ENCODE measurements at regions not wholly inside any gene's neighbourhood (a gene's known extent, or its start where the extent isn't known, plus 50 kb on each side); places are given as distances from the start of the nearest gene placed in this dataset.

DNA sequence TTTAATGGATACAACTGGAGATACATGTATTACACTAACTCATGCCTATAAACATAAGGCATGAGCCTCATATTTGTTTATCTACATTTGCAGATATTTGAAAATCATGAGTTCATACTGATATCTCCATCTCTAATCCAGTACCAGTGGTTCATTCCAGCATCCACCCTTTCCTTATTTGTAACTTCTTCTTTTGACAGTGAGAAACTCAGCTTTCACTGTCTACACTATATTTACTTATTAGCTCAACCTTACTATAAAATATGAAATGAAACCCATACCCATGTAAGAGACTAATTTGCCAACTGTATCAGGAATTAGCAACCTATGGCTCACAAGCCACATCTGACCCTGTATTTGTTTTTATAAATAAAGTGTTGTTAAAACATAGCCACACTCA lies 161.9 kb upstream of the GPRIN3 start:
- H3K27me3 ChIP-seq (replicated peaks in 1 of 7) = no peaks in the 10 kb centered on the region
- H3K36me3 ChIP-seq = no peaks in the 10 kb centered on the region
- DNase-seq = no peak
- no peak for TF ChIP-seq POLR2A (IDR thresholded peaks at IDR 0.05)
- no peak for TF ChIP-seq POLR2AphosphoS5 (IDR thresholded peaks at IDR 0.05)
- TF ChIP-seq, protein P1, sequence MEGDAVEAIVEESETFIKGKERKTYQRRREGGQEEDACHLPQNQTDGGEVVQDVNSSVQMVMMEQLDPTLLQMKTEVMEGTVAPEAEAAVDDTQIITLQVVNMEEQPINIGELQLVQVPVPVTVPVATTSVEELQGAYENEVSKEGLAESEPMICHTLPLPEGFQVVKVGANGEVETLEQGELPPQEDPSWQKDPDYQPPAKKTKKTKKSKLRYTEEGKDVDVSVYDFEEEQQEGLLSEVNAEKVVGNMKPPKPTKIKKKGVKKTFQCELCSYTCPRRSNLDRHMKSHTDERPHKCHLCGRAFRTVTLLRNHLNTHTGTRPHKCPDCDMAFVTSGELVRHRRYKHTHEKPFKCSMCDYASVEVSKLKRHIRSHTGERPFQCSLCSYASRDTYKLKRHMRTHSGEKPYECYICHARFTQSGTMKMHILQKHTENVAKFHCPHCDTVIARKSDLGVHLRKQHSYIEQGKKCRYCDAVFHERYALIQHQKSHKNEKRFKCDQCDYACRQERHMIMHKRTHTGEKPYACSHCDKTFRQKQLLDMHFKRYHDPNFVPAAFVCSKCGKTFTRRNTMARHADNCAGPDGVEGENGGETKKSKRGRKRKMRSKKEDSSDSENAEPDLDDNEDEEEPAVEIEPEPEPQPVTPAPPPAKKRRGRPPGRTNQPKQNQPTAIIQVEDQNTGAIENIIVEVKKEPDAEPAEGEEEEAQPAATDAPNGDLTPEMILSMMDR (IDR thresholded peaks at IDR 0.05 in 8 of 11, conservative IDR thresholded peaks at IDR 0.05 in 3 of 11) = no peak
- H3K4me1 ChIP-seq = peaks cover 0 to 23% (median 7%) of the 10 kb centered on the region in 6 donors
- no peaks in the 10 kb centered on the region for H3K9me3 ChIP-seq
- H3K4me3 ChIP-seq = peak overlapping the region in 1 of 8 donors; percentile 1
- H3K27ac ChIP-seq = peak overlapping the region in 6 of 8 donors; percentile 1 to 52 (median 40)
- intact Hi-C loops (cut with DNase I; ENCODE audit: low total_unique reads) = no loop called here

- TF ChIP-seq, protein P1 (IDR thresholded peaks at IDR 0.05 in 8 of 11, conservative IDR thresholded peaks at IDR 0.05 in 3 of 11) = no peak
- TF ChIP-seq POLR2A (IDR thresholded peaks at IDR 0.05) (no peak), POLR2AphosphoS5 (IDR thresholded peaks at IDR 0.05) (no peak)
- DNase-seq = no peak
- intact Hi-C loops (cut with DNase I; ENCODE audit: low total_unique reads) = no loop called here
- Histone ChIP-seq H3K27ac (no peak overlapping the region), H3K9me3 (no peaks in the 10 kb centered on the region), H3K36me3 (no peaks in the 10 kb centered on the region), H3K4me3 (no peak overlapping the region), H3K27me3 (replicated peaks in 1 of 7) (no peaks in the 10 kb centered on the region), H3K4me1 (peaks cover 0 to 23% (median 7%) of the 10 kb centered on the region in 6 donors)
- 60 to 76% (median 63%) methylated on average over 2 of the region's 2 CpGs for WGBS, 5 donors
These were observed 161.0 kb upstream of the GPRIN3 start for GRCh38 chr4:89468602-89469001.

DNA sequence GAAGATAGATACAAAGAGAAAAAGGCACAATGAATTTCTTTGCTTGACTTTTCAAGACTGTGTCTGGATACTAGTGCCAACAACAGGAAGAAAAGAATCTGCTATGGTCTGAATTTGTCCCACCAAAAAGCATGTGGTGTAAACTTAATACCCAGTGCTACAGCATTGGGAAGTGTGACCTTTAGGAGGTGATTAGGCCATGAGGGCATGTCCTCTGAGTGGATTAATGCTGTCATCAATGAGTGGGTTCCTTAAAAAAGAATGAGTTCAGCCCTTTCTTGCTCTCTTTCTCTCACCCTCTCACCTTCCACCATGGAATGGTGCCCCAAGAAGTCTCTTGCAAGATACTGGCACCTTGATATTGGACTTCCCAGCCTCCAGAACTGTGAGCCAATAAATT lies 155.7 kb upstream of the GPRIN3 start:
- Histone ChIP-seq H3K4me1 (no peaks in the 10 kb centered on the region), H3K27me3 (replicated peaks in 1 of 7) (no peaks in the 10 kb centered on the region), H3K27ac (no peak overlapping the region), H3K9me3 (no peaks in the 10 kb centered on the region), H3K36me3 (no peaks in the 10 kb centered on the region), H3K4me3 (no peak overlapping the region)
- no peak for TF ChIP-seq POLR2AphosphoS5 (IDR thresholded peaks at IDR 0.05)
- TF ChIP-seq, protein P1 (IDR thresholded peaks at IDR 0.05 in 8 of 11, conservative IDR thresholded peaks at IDR 0.05 in 3 of 11) = no peak
- TF ChIP-seq POLR2A (IDR thresholded peaks at IDR 0.05) = no peak
- intact Hi-C loops (cut with DNase I; ENCODE audit: low total_unique reads) = no loop called here
- no peak for DNase-seq

GRCh38 chr4:89447543-89447942 lies 139.9 kb upstream of the GPRIN3 start:
- WGBS, 5 donors = 92 to 97% (median 94%) methylated on average over 1 of the region's 1 CpG
- Histone ChIP-seq H3K4me1 (no peaks in the 10 kb centered on the region), H3K9me3 (peaks cover 14 to 33% (median 27%) of the 10 kb centered on the region in 8 donors), H3K4me3 (no peak overlapping the region), H3K27me3 (replicated peaks in 1 of 7) (no peaks in the 10 kb centered on the region), H3K36me3 (no peaks in the 10 kb centered on the region), H3K27ac (no peak overlapping the region)
- intact Hi-C loops (cut with DNase I; ENCODE audit: low total_unique reads) = no loop called here
- no peak for DNase-seq
- TF ChIP-seq POLR2A (IDR thresholded peaks at IDR 0.05) = no peak
- no peak for TF ChIP-seq POLR2AphosphoS5 (IDR thresholded peaks at IDR 0.05)
- TF ChIP-seq, protein P1 (IDR thresholded peaks at IDR 0.05 in 8 of 11, conservative IDR thresholded peaks at IDR 0.05 in 3 of 11) = no peak
